NCI-H2081 (cell line): ENCODE measurements at regions not wholly inside any gene's neighbourhood (a gene's known extent, or its start where the extent isn't known, plus 50 kb on each side); places are given as distances from the start of the nearest gene placed in this dataset.
"Not testable (repeated sequence)": the region's sequence is repeated elsewhere in the genome, so short reads cannot be mapped to it uniquely, and the experiment has no call there.

ENCODE experiments used
- DNase-seq, 2 experiments: peaks; one replicate each; lab custom pipeline; 2025; lab: John Stamatoyannopoulos, UW

GRCh38 chr5:17365811-17366138 lies 132.3 kb upstream of the TAF11L2 start:
- DNase-seq, result peak in 1 of 2 experiments; percentile 25

GRCh38 chr5:17367256-17367840 lies 130.7 kb upstream of the TAF11L2 start:
- no peak for DNase-seq

GRCh38 chr5:17370651-17371050 lies 127.4 kb upstream of the TAF11L2 start:
- DNase-seq, result no peak

GRCh38 chr5:17373406-17373805 lies 124.6 kb upstream of the TAF11L2 start:
- no peak for DNase-seq

- DNase-seq, result no peak
Measured at GRCh38 chr5:17373814-17374556, 124.0 kb upstream of the TAF11L2 start.

- DNase-seq, result no peak
Measured at GRCh38 chr5:17374973-17375742, 122.9 kb upstream of the TAF11L2 start.

GRCh38 chr5:17375886-17376285 lies 122.1 kb upstream of the TAF11L2 start:
- DNase-seq, result not testable (repeated sequence)

GRCh38 chr5:17378346-17378997 lies 119.6 kb upstream of the TAF11L2 start:
- no peak for DNase-seq

GRCh38 chr5:17379100-17379951 lies 118.7 kb upstream of the TAF11L2 start:
- DNase-seq, result peak; percentile 62 to 80

GRCh38 chr5:17381932-17382331 lies 116.1 kb upstream of the TAF11L2 start:
- DNase-seq, result no peak

- no peak for DNase-seq
Measured at GRCh38 chr5:17383526-17383925, 114.5 kb upstream of the TAF11L2 start.

- DNase-seq, result peak in 1 of 2 experiments; percentile 66
Measured at GRCh38 chr5:17384181-17384580, 113.8 kb upstream of the TAF11L2 start.

- no peak for DNase-seq
Measured at GRCh38 chr5:17388717-17389116, 109.3 kb upstream of the TAF11L2 start.

GRCh38 chr5:17394086-17394485 lies 103.9 kb upstream of the TAF11L2 start:
- DNase-seq, result no peak

GRCh38 chr5:17395106-17395880 lies 102.7 kb upstream of the TAF11L2 start:
- DNase-seq, result no peak

GRCh38 chr5:17396247-17396646 lies 101.8 kb upstream of the TAF11L2 start:
- DNase-seq, result no peak

GRCh38 chr5:17398431-17398830 lies 99.6 kb upstream of the TAF11L2 start:
- no peak for DNase-seq

- DNase-seq, result no peak
Measured at GRCh38 chr5:17398866-17399835, 98.9 kb upstream of the TAF11L2 start.

- no peak for DNase-seq
Measured at GRCh38 chr5:17399931-17400330, 98.1 kb upstream of the TAF11L2 start.
